AG09309 (cell line): ENCODE measurements at regions not wholly inside any gene's neighbourhood (a gene's known extent, or its start where the extent isn't known, plus 50 kb on each side); places are given as distances from the start of the nearest gene placed in this dataset.

ENCODE experiments used
- DNase-seq: peaks from one replicate; pipeline ENCODE4 v3.0.0-alpha.2; 2010; ENCODE audit warnings: low read depth
- H3K4me3 ChIP-seq: 2 replicates; pipeline ENCODE4 v1.5.1; 2011; ENCODE audit warnings: mild to moderate bottlenecking, low read depth, low read length, moderate library complexity; ENCODE audit not compliant: control insufficient read depth
- TF ChIP-seq, protein P1 (sequence below): IDR thresholded peaks from 2 replicates; pipeline ENCODE4 v1.5.1; 2011; ENCODE audit warnings: mild to moderate bottlenecking, low read depth, low read length, inconsistent platforms; ENCODE audit not compliant: insufficient read depth, control insufficient read depth; ENCODE audit errors: missing control alignments

DNA sequence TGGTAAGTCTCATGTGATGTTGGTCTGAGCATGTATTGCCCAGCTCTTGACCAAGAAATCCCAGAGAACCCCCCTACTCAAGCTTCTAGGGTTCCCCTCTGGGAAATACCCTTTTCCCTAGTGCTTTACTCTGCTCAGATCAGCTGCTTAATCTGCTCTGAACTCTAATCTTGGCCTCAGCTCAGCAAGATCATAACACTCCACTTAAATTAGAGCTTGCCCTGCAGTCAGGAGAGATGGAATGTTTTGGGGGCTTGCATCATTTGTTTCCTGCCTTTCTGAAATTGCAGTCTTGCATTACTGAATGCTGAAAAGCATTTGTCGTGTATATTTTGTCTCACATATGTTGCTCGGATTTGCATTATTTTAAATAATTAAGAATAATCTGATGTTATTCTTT is 1153.6 kb downstream of the FSTL5 start:
- no peak for DNase-seq
- H3K4me3 ChIP-seq: no peak overlapping the region
- TF ChIP-seq, protein P1, sequence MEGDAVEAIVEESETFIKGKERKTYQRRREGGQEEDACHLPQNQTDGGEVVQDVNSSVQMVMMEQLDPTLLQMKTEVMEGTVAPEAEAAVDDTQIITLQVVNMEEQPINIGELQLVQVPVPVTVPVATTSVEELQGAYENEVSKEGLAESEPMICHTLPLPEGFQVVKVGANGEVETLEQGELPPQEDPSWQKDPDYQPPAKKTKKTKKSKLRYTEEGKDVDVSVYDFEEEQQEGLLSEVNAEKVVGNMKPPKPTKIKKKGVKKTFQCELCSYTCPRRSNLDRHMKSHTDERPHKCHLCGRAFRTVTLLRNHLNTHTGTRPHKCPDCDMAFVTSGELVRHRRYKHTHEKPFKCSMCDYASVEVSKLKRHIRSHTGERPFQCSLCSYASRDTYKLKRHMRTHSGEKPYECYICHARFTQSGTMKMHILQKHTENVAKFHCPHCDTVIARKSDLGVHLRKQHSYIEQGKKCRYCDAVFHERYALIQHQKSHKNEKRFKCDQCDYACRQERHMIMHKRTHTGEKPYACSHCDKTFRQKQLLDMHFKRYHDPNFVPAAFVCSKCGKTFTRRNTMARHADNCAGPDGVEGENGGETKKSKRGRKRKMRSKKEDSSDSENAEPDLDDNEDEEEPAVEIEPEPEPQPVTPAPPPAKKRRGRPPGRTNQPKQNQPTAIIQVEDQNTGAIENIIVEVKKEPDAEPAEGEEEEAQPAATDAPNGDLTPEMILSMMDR: no peak
